A172 (cell line): ENCODE measurements at regions not wholly inside any gene's neighbourhood (a gene's known extent, or its start where the extent isn't known, plus 50 kb on each side); places are given as distances from the start of the nearest gene placed in this dataset.
A peak's percentile ranks its signal among the peaks of the same experiment; 100 is the strongest.
"Not testable (repeated sequence)": the region's sequence is repeated elsewhere in the genome, so short reads cannot be mapped to it uniquely, and the experiment has no call there.

Experiments
- DNase-seq: peaks from one replicate; pipeline ENCODE4 v3.0.0-alpha.2; 2015; ENCODE audit warnings: low spot score

DNA sequence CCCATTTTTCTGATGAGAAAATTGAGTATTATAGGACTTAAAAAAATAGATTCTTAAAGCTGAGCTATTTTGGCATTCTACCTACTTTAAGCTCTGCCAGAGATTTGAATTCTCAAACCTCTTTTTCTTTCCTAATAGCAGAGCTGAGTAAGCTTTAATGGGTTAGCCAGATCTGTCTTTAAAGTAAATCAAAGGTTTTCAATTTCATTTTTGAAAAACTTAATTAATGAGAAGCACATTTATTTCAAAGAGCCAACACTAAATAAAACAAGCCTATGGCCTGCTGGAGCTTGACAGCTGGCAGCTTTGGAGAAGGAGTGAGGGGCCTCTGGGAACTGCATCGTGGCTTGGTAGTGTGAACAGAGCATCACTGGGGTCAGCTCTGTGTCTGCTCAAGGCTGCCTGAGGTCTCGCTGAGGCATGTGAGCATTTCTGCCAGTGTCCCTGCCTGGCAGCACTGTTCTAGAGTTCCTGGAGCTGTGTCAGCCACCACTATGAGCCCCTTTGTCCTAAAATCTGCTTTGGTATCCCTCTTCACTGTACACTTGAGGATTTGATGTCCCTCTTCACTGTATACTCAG lies 50.4 kb upstream of the PRSS23 start:
- DNase-seq: no peak

DNA sequence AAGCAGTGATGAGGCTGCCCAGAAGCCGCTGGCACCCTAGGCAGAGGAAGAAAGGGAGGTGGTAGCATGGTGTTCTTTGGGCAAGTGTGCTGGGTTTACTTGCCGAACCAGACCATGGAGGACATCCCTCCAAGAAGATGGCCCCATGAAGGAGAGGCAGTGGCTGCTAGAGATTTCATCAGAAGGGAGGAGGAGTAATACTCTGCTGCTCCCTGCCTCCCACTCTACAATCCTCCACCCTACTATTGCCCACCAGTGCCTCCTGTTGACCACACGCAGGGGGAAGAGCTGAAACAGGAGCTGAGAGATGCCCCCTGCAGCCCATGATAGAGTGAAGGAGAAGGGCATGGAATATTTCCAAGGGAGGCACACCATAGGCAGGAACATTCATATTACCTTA lies 51.0 kb upstream of the PRSS23 start:
- DNase-seq: no peak

DNA sequence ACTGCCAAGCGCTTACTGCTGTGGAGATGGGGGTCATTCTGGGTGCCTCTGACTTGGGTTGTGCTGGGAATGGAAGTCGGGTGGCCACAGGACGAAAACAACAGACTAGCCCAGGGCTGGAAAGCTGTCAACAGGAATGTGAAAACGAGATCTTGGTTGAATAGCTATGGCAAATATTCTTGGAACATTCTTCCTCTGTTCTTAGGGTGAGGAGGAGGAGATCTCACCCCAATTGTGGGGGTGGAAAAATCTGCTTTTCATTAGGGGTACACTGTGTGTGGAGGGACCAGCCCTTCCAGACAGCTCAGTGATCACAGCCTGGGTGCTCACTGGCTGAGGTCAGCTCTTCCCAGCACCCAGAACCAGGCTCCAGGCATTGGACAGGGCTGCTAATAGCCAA lies 52.0 kb upstream of the PRSS23 start:
- DNase-seq: no peak

DNA sequence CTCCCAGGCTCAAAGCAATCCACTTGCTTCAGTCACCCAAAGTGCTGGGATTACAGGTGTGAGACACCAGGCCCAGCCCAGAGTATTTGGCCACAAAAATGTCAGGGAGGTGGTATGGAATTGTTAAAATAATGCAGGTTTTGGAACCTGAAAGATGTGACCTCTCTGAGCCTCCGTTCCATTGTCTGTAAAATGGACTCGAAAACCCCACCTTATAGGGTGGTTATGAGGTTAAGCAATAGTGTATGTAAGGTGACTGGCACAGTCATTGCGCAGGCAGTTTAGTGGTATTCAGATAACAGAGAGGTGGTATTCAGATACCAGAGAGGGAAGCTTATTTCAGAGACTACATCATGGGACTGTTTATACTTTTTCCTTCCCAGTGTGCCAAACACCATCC lies 52.5 kb upstream of the PRSS23 start:
- DNase-seq: no peak

DNA sequence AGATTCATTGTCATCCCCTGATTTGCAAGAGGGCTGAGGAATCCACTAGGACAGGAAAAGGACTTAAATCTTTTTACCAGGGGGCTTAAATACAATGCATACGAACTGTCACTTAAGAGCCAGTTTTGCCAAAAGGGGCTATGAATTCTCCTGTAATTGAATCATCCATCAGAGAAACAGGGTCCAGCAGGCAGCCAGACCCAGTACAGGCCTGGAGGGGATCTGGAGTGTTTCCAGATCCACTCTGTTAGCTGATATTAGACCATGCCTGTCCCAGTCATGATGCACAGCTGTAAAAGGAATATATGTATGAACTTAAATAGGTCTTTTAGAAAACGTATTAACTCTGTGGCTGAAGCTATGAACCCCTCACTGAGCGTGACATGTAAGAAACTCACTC lies 53.8 kb upstream of the PRSS23 start:
- no peak for DNase-seq

DNA sequence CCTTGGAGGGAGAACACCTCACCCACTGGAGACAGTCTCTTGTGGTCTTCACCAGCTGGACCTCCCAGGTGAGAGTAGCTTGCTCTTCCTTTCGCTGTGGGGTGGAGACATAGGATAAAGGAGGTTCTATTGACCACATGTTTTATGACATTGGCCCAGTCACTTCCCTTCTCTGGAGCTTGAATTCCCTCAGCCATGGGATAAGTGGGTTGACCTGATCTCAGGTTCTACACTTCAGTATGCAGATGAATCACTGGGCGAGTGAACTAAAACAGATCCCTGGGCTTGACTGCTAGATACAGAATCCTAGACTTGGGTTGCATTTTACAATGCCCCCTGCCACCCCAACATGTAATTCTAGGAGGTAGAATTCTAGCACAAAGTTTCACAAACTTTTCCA lies 54.8 kb upstream of the PRSS23 start:
- no peak for DNase-seq

DNA sequence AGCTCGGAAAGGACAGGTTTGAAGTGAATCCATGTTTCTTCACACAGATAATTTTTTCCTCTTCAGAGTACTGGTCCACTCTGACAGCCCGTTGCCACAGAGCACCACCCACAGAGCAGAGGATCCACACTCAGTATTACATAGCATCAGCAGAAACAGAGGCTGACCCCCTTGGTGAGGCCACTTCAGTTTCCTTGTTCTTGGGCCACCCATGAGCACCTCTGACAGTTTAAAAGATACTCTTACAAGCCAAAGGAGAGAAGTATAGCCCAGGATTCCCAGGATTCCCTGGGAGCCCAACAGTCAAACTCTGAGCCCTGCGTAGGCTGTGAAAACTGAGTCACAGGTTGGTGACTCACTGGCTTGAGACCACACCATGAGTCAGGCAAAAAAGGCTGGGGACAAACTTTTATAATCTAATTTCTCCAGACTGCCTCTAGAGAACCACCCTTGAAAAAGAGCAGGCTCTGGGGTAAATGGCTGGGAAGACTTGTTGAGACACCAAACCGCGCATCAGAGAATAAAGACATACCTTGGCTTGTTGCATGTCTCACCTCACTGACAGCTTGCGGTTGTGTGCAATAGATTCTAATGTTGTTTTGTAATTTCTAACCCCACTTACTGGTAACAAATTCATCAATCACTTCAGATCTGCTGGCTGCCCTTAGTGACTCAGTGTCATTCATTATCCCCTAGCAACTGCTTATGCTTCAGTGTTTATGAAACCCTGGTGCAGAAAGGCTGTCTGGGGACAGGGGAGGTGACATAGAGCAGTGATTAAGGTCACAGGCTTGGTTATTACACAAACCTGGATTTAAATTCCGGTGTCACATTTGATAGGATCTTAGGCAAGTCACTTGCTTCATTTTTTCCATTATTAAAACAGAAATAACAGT lies 56.9 kb upstream of the PRSS23 start:
- DNase-seq: peak; percentile 94

DNA sequence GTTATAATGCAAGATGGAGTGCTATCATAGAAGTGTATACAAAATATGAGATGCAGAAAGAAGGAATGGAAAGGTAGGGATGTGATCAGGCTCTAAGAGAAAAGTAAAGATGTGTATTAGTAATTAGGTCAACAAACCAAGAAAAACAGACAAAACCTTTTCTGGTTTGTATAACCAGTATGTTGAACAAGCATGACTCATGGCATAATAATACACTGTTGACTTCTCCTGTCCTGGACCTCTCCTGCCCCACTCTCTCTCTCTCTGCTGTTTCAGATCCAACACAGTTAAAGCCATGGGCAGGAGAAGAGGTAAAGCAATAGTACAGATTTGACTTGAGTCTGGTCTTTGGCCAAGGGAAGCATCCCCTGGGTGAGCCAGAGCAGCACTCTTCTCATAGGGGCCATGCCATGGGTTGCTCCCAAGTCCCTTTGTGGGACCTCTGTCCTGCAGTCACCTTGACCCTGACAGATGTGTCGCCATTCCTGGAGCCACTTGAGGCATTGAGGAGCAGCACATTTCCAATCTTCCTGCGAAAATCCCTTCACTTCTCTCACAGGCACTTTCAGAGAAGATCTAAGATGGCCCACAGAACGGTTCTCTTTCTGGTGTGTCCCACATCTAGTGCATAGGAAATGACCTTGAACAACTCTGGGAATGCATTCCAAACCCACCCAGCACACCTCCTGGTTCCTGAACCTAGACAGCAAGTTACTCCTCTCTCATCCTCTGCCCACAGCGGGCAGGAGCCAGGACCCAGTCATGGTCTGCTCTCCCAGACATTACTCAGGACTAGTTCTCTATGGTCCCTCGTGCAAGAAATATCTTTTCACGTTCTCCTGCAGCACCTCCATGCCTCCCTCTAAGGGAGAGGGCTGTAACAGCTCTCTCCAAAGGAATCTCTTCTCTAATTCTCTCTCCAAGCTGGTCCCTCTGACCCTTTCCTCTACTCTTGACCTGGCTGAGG lies 58.2 kb upstream of the PRSS23 start:
- DNase-seq: peak; percentile 85

DNA sequence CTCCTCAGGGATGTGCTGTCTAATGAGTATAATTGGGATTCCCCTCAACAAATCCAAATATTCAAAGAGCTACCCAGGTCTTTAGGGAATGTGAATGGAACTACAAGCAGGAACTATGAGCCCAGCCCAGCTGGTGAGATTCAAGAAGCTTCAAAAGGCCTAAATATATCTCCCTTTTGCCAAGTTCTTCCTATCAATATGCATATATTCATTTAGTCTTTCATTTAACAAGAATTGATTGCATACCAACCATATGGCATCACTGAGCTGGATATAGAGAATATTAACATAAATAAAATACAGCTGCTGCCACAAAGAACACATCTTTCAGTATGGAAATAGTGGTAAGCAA lies 58.9 kb upstream of the PRSS23 start:
- no peak for DNase-seq

DNA sequence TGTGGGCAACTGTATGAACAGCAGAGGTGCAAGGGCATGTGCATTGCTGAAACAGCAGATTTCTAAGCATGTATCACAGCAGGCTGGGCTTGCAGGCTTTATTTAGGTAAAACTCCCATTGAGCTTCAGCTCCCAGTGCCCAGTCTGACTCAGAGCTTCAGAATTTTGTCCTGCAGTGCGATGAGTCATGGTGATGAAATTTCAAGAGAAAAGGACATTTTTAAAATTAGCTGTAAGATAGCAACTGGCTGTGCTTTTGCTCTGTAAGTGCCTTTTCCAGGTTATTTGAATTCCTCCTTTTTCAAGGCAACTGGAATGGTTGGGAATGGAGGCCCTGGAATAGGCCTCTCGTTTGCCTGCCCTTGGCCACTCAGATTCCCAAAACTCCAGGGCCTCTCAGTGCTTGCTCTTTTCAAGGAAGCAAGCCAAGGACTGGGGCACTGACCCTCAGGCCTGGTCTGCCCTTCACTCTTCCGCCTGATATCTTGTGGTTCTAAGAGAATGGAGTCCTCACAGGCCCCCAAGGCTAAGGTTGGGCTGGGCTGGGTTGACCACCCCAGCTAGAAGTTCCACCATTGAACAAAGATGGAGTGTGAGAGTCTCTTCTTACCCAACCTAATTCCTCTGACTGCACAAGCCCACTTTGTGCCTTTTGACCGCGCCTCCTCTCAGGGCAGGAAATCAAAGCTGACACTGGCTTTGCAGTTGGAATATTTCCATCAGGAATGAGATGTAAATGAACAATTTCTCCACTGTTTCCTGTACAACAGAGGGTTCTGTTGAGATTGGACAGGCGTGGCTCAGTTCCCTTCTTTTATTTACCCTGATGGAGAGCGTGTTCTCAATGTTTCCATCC lies 59.5 kb upstream of the PRSS23 start:
- DNase-seq: peak; percentile 92

DNA sequence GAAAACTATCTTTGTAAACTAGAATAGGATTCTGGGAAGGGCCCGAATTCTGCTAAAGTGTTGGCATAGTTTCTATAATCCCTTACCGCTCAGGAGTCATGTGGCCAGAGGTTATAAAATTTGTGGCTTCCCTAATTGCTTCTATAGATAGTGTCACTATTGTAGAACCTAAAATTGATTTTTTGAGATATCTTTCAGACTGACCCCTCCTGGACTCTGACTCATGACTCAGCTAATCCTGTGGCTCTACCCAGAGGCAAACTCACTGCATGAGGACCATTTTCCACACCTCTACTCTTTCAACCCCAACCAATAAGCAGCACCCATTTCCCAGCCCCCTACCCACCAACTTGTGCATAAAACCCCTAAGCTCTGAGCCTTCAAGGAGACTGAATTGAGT lies 61.8 kb upstream of the PRSS23 start:
- no peak for DNase-seq

DNA sequence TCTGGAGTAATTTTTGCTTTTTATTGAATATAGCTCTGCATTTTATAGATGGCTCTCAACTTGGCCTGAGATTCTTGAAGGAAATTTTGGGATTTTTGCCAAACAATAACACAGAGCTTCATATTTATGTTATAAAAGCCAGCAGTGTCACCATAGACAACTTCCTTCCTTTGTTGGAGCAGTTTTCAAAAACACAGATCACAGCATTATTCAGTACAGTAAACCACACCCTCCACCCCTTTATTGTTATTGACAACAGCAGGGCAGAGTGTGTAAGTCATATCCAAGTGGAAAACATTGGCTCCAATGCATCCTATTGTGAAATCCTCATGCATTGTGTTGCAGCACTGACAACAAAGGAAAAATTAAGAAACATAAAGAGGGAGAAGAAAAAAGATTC lies 62.6 kb upstream of the PRSS23 start:
- no peak for DNase-seq

DNA sequence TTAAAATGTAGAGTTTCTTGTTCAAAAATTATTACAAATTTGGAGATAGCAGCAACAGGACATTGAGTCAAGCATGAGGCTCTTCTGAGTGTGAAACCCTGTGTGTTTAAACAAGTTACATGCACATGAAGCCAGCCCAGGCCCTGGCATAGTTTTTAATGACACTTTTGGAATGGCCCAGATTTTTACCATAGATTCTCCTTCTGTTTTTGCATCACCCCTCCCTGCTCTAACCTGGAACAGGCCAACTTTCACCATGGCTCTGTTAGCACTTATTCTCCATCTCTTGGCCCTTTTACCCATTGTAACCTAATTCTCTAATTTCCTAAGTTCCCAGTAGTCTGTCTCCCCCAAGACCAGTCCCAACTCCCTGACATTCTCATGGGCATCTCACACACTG lies 63.1 kb upstream of the PRSS23 start:
- no peak for DNase-seq

DNA sequence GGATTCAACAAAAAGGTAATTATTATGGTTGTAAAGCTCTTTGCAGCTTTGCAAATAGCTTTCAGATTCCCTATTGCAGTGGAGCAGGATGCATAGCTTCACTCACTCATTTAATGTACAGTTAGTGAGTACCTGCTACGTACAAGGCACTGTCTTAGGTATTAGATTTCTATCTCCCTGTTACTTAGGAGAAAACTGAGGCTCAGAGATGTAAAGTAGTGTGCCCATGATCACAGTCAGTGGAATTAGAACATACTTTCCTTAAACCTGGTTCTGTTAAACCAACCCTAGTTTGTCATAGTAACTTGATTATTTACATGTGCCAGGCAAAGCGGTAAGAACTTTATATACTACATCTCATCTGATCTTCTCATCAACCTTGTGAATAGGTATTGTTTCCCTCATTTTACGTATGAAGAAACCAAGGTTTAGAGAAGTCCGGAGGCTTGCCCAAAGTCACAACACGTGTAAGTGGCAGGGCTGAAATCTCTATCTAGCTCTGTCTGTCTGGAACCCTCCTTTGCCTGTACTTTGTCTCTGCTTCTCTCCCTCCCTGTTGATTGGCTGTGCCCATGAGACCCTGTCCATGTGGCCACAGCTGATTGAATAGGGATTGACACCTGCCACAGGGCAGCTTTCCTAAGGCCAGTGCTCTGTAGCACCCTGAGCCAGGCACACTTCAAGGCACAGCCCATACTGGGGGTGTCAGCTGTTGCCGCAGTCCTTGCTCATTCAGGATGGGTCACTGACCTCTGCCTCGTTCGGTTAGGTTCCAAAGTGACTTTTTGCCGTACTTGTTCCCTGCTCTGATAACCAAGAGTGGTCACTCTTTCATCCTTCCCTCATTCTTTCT lies 63.8 kb upstream of the PRSS23 start:
- DNase-seq: no peak

DNA sequence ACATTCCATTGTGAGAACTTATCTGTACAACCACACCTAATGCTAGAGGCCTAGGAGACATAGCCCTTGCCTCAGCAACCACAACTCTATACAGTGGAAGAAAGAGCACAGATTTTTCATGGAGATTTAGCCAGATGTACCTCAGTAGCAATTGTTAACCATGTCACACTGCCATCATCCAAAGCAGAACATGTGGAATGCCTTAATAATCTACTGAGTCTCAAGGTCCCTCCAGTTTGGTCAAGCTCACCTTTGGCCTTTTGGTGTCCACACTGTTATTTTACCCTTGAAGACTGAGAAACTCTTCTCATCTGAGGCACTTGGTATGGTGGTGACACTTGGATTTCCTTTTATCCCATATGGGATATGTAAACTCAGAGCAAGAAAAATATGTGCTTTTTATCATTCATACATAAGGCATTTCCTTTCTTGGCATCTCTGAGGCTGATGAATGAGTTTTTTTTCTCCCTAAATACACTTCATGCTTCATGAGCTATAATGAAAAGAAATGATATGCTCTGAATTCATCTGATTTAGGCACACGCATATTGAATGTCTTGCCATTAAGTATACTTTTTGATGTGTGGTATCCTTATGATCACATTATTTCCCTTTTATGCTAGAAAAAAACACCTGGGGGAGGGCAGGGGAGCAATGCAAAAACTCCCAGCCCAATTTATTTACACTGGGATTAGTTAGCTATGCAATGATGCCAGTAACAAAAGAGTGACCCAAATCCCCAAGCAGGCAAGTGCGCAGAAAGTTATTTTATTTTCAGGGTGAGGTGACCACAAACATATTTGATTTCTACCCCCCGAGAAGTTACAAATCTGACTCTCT lies 63.3 kb upstream of the ME3 start:
- DNase-seq: peak; percentile 65

DNA sequence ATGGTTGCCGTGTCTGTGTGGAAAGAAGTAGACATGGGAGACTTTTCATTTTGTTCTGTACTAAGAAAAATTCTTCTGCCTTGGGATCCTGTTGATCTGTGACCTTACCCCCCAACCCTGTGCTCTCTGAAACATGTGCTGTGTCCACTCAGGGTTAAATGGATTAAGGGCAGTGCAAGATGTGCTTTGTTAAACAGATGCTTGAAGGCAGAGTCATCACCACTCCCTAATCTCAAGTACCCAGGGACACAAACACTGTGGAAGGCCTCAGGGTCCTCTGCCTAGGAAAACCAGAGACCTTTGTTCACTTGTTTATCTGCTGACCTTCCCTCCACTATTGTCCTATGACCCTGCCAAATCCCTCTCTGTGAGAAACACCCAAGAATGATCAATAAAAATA lies 60.3 kb upstream of the ME3 start:
- DNase-seq: not testable (repeated sequence)

DNA sequence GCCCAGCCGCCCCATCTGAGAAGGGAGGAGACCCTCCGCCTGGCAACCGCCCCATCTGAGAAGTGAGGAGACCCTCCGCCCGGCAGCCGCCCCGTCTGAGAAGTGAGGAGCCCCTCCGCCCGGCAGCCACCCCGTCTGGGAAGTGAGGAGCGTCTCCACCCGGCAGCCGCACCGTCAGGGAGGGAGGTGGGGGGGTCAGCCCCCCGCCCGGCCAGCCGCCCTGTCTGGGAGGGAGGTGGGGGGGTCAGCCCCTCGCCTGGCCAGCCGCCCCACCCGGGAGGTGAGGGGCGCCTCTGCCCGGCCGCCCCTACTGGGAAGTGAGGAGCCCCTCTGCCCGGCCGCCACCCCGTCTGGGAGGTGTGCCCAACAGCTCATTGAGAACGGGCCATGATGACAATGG lies 59.9 kb upstream of the ME3 start:
- not testable (repeated sequence) for DNase-seq

DNA sequence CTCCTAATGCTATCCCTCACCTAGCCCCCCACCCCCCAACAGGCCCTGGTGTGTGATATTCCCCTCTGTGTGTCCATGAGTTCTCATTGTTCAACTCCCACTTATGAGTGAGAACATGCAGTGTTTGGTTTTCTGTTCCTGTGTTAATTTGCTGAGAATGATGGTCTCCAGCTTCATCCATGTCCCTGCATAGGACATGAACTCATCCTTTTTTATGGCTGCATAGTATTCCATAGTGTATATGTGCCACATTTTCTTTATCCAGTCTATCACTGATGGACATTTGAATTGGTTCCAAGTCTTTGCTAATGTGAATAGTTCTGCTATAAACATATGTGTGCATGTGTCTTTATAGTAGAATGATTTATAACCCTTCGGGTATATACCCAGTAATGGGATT lies 57.2 kb upstream of the ME3 start:
- DNase-seq: not testable (repeated sequence)

DNA sequence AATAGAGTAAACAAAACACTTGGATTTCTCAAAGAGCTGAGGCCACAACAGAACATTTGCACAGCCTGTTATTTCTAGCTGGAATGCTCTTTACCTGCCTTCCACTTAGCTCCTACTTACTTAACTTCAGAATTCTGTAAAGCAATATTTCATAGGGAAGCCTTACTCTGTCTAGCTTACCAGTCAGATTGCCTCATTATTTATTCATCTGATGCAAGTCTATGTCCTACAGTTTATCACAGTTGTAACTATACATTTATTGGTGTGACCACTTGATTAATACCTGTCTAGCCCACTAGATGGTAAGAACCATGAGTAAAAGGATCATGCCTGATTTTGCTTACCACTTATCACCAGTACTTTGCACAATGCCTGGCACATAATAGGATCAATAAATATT lies 56.1 kb upstream of the ME3 start:
- DNase-seq: no peak
